Loucy (cell line): ENCODE measurements at regions not wholly inside any gene's neighbourhood (a gene's known extent, or its start where the extent isn't known, plus 50 kb on each side); places are given as distances from the start of the nearest gene placed in this dataset.

Experiments
- H2AFZ ChIP-seq: fragments of 200-600 bp; sonication (generic); 2 replicates; pipeline ENCODE4 v1.6.0; 2016; ENCODE audit warnings: antibody characterized with exemption, mild to moderate bottlenecking, low read length, moderate library complexity
- H3F3A ChIP-seq: fragments of 200-600 bp; 2 replicates; pipeline ENCODE4 v1.6.0; 2016; ENCODE audit warnings: antibody characterized with exemption, low read depth, mild to moderate bottlenecking
- H3K27me3 ChIP-seq: fragments of 200-600 bp; sonication (generic); 2 replicates; pipeline ENCODE4 v1.6.1; 2014; ENCODE audit warnings: low read length, mild to moderate bottlenecking; ENCODE audit not compliant: insufficient read depth, poor library complexity, severe bottlenecking
- H3K36me3 ChIP-seq: fragments of 200-600 bp; sonication (generic); 2 replicates; pipeline ENCODE4 v1.6.1; 2016; ENCODE audit warnings: low read length; ENCODE audit not compliant: insufficient read depth
- H3K4me1 ChIP-seq: fragments of 200-600 bp; sonication (generic); 2 replicates; pipeline ENCODE4 v1.5.1; 2014; ENCODE audit warnings: low read length, mild to moderate bottlenecking; ENCODE audit not compliant: insufficient read depth, poor library complexity, severe bottlenecking
- H3K4me2 ChIP-seq: fragments of 200-600 bp; sonication (generic); 2 replicates; pipeline ENCODE4 v1.6.0; 2014; ENCODE audit warnings: antibody characterized with exemption, low read length, low read depth, mild to moderate bottlenecking; ENCODE audit not compliant: poor library complexity, severe bottlenecking
- H3K4me3 ChIP-seq: fragments of 200-600 bp; sonication (generic); 2 replicates; pipeline ENCODE4 v1.5.1; 2014; ENCODE audit warnings: low read length, mild to moderate bottlenecking, mixed read lengths; ENCODE audit not compliant: poor library complexity, severe bottlenecking
- H3K79me2 ChIP-seq: fragments of 200-600 bp; sonication (generic); 2 replicates; pipeline ENCODE4 v1.6.1; 2014; ENCODE audit warnings: low read length; ENCODE audit not compliant: insufficient read depth
- H3K9ac ChIP-seq: fragments of 200-600 bp; sonication (generic); 2 replicates; pipeline ENCODE4 v1.6.0; 2014; ENCODE audit warnings: mild to moderate bottlenecking, low read depth, low read length, moderate library complexity; ENCODE audit not compliant: poor library complexity, severe bottlenecking
- H3K9me2 ChIP-seq: fragments of 200-600 bp; sonication (generic); replicated peaks from 2 replicates; pipeline ENCODE4 v1.6.1; 2016; ENCODE audit warnings: low read depth, low read length, mixed read lengths
- H3K9me3 ChIP-seq: fragments of 200-600 bp; sonication (generic); 2 replicates; pipeline ENCODE4 v1.6.1; 2014; ENCODE audit warnings: mild to moderate bottlenecking, antibody characterized with exemption, low read length, low read depth; ENCODE audit not compliant: insufficient read depth
- H4K20me1 ChIP-seq: fragments of 200-600 bp; sonication (generic); 2 replicates; pipeline ENCODE4 v1.6.0; 2014; ENCODE audit warnings: antibody characterized with exemption, low read length, mild to moderate bottlenecking; ENCODE audit not compliant: insufficient read depth, poor library complexity, severe bottlenecking
- EZH2phosphoT487 ChIP-seq: fragments of 200-600 bp; IDR thresholded peaks from 2 replicates; pipeline ENCODE4 v1.6.1; 2018; ENCODE audit warnings: antibody characterized with exemption, mild to moderate bottlenecking, moderate library complexity, borderline replicate concordance
- TF ChIP-seq, protein P1 (sequence below): fragments of 200-600 bp; sonication (generic); conservative IDR thresholded peaks from 2 replicates; pipeline ENCODE4 v1.5.1; 2014; ENCODE audit warnings: mild to moderate bottlenecking, antibody characterized with exemption, low read length

GRCh38 chr5:4420681-4421080 is 719.4 kb upstream of the ADAMTS16 start:
- Histone ChIP-seq H3K4me1 (no peaks in the 10 kb centered on the region), H4K20me1 (no peaks in the 10 kb centered on the region), H3K36me3 (no peaks in the 10 kb centered on the region), H3K9me3 (no peaks in the 10 kb centered on the region), H3K79me2 (no peaks in the 10 kb centered on the region), H3K9ac (no peak overlapping the region), H3F3A (no peaks in the 10 kb centered on the region), H3K4me2 (no peak overlapping the region), H3K9me2 (no peaks in the 10 kb centered on the region), H2AFZ (no peak overlapping the region), H3K27me3 (no peaks in the 10 kb centered on the region), H3K4me3 (no peak overlapping the region)
- TF ChIP-seq EZH2phosphoT487 = no peak
- TF ChIP-seq, protein P1, sequence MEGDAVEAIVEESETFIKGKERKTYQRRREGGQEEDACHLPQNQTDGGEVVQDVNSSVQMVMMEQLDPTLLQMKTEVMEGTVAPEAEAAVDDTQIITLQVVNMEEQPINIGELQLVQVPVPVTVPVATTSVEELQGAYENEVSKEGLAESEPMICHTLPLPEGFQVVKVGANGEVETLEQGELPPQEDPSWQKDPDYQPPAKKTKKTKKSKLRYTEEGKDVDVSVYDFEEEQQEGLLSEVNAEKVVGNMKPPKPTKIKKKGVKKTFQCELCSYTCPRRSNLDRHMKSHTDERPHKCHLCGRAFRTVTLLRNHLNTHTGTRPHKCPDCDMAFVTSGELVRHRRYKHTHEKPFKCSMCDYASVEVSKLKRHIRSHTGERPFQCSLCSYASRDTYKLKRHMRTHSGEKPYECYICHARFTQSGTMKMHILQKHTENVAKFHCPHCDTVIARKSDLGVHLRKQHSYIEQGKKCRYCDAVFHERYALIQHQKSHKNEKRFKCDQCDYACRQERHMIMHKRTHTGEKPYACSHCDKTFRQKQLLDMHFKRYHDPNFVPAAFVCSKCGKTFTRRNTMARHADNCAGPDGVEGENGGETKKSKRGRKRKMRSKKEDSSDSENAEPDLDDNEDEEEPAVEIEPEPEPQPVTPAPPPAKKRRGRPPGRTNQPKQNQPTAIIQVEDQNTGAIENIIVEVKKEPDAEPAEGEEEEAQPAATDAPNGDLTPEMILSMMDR = no peak

GRCh38 chr5:4422247-4422646 is 717.9 kb upstream of the ADAMTS16 start:
- Histone ChIP-seq H4K20me1 (no peaks in the 10 kb centered on the region), H3K4me2 (no peak overlapping the region), H3K79me2 (no peaks in the 10 kb centered on the region), H2AFZ (no peak overlapping the region), H3K4me1 (no peaks in the 10 kb centered on the region), H3K9me2 (no peaks in the 10 kb centered on the region), H3K36me3 (no peaks in the 10 kb centered on the region), H3K9me3 (no peaks in the 10 kb centered on the region), H3K9ac (no peak overlapping the region), H3K4me3 (no peak overlapping the region), H3K27me3 (no peaks in the 10 kb centered on the region), H3F3A (no peaks in the 10 kb centered on the region)
- TF ChIP-seq EZH2phosphoT487 = no peak
- TF ChIP-seq, protein P1 = no peak

DNA sequence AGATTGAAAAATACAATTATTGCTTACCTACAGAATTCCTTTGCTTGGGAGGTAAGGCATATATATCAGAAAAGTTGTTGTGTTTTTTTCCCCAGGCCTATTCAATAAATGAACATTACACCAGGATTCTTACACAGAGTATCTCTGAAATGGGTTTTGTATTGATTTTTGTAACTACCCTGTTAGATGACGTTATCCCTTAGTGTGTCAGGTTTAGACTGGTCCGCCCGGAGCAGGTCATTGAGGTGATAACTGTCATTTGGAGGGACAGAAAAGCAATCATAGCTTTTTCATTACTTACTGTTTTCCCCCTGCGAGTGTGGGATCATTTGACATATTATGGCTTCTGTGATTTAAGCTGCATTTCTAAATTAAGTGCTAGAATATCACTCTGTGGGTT is 715.2 kb upstream of the ADAMTS16 start:
- Histone ChIP-seq H3K79me2 (no peaks in the 10 kb centered on the region), H3K36me3 (no peaks in the 10 kb centered on the region), H3F3A (no peaks in the 10 kb centered on the region), H3K27me3 (no peaks in the 10 kb centered on the region), H3K9me3 (no peaks in the 10 kb centered on the region), H2AFZ (no peak overlapping the region), H3K4me2 (no peak overlapping the region), H3K4me3 (no peak overlapping the region), H3K9ac (no peak overlapping the region), H3K9me2 (no peaks in the 10 kb centered on the region), H3K4me1 (no peaks in the 10 kb centered on the region), H4K20me1 (no peaks in the 10 kb centered on the region)
- TF ChIP-seq EZH2phosphoT487 = no peak
- TF ChIP-seq, protein P1 = no peak
